K562 (cell line): ENCODE measurements at regions not wholly inside any gene's neighbourhood (a gene's known extent, or its start where the extent isn't known, plus 50 kb on each side); places are given as distances from the start of the nearest gene placed in this dataset.

Experiments
- ATAC-seq: fragments of 200-7000 bp; cut with Tn5 transposase; 3 replicates; pipeline ENCODE4 v1.9.1; 2020; ENCODE audit warnings: moderate library complexity
- BruUV-seq: library from RNA; stranded (reverse); fragments of 400-500 nt; replicated peaks from 2 replicates; lab custom pipeline; 2021; lab: Mats Ljungman, UMichigan
- CTCF ChIA-PET: fragments of 300-600 bp; formaldehyde crosslinking; extraction: SDS; loops from one replicate; lab custom pipeline; 2021; ENCODE audit warnings: low intra/inter-chr PET ratio; lab: Yijun Ruan, JAX
- POLR2A ChIA-PET: fragments of 300-600, 350-650 bp; sonication (Branson Sonifier 250); formaldehyde crosslinking; extraction: SDS; loops from one replicate; lab custom pipeline; 2021; ENCODE audit warnings: antibody characterized with exemption, inconsistent platforms; lab: Yijun Ruan, JAX
- DNase-seq, 4 experiments: peaks; one replicate each; pipeline versions ENCODE4 v3.0.0 to v3.0.0-alpha.2; 2011 to 2018; ENCODE audit warnings: low spot score in 3 of 4, mixed read lengths in 3 of 4; ENCODE audit errors: extremely low read depth in 1 of 4
- FAIRE-seq: peaks from 2 replicates; lab custom pipeline; 2011; peaks lifted over from hg19 to GRCh38; lab: Jason Lieb, UNC
- H2AFZ ChIP-seq: 2 replicates; pipeline ENCODE4 v1.6.0; 2011; ENCODE audit warnings: low read depth, low read length, control low read depth, inconsistent platforms
- H3K27ac ChIP-seq: fragments of 200-600 bp; 3 replicates; pipeline ENCODE4 v1.8.0; 2011; ENCODE audit warnings: low read depth, mild to moderate bottlenecking, control low read depth, inconsistent platforms, low read length, moderate library complexity, mixed read lengths; ENCODE audit errors: extremely low read depth
- H3K27me3 ChIP-seq, 2 experiments: fragments of 300-600 bp in 1 of 2; 2 replicates in 1 of 2; 3 replicates in 1 of 2; pipeline versions ENCODE4 v1.6.0 to v1.8.0; 2011; ENCODE audit warnings: inconsistent platforms in 2 of 2, low read length in 2 of 2, mild to moderate bottlenecking in 1 of 2, mixed read lengths in 1 of 2, moderate library complexity in 1 of 2; ENCODE audit not compliant: control insufficient read depth in 2 of 2, insufficient read depth in 2 of 2
- H3K36me3 ChIP-seq: fragments of 300-600 bp; 3 replicates; pipeline ENCODE4 v1.8.0; 2011; ENCODE audit warnings: mild to moderate bottlenecking, low read length, inconsistent platforms; ENCODE audit not compliant: control insufficient read depth, insufficient read depth
- H3K4me1 ChIP-seq, 2 experiments: fragments of 200-600 bp in 1 of 2; replicated peaks in 1 of 2; 2 replicates in 1 of 2; 3 replicates in 1 of 2; pipeline versions ENCODE4 v1.5.1 to v1.8.0; 2011; ENCODE audit warnings: inconsistent platforms in 2 of 2, low read length in 2 of 2, mild to moderate bottlenecking in 1 of 2, mixed read lengths in 1 of 2, moderate library complexity in 1 of 2; ENCODE audit not compliant: control insufficient read depth in 2 of 2, insufficient read depth in 2 of 2
- H3K4me2 ChIP-seq: 2 replicates; pipeline ENCODE4 v1.6.1; 2011; ENCODE audit warnings: low read length, control low read depth, inconsistent platforms, mixed read lengths; ENCODE audit not compliant: insufficient read depth
- H3K4me3 ChIP-seq: fragments of 200-600 bp; sonication (generic), shearing (Covaris generic); 2 replicates; pipeline ENCODE4 v1.5.1; 2016; ENCODE audit warnings: control low read depth, inconsistent platforms
- H3K79me2 ChIP-seq: fragments of 200-600 bp; 3 replicates; pipeline ENCODE4 v1.8.0; 2011; ENCODE audit warnings: low read length, inconsistent platforms; ENCODE audit not compliant: control insufficient read depth, insufficient read depth
- H3K9ac ChIP-seq, 2 experiments: 2 replicates each; pipeline versions ENCODE4 v1.6.0 to v1.6.1; 2011; ENCODE audit warnings: low read depth in 2 of 2, low read length in 2 of 2, control low read depth in 1 of 2, inconsistent platforms in 1 of 2, mild to moderate bottlenecking in 1 of 2, mixed read lengths in 1 of 2; ENCODE audit not compliant: insufficient read depth in 1 of 2
- H3K9me1 ChIP-seq: one replicate; pipeline ENCODE4 v1.6.0; 2011; ENCODE audit warnings: inconsistent platforms, mild to moderate bottlenecking, low read length, moderate library complexity; ENCODE audit not compliant: control insufficient read depth, insufficient read depth
- H3K9me3 ChIP-seq: replicated peaks from 2 replicates; pipeline ENCODE4 v1.5.1; 2011; ENCODE audit warnings: low read depth, low read length, inconsistent platforms; ENCODE audit not compliant: control insufficient read depth, insufficient read depth
- H4K20me1 ChIP-seq: replicated peaks from 2 replicates; pipeline ENCODE4 v1.6.1; 2011; ENCODE audit warnings: low read length, inconsistent platforms, mixed read lengths; ENCODE audit not compliant: control insufficient read depth, insufficient read depth
- FOXM1 ChIP-seq, 2 experiments: fragments of 450-650 bp in 1 of 2; sonication (generic) in 1 of 2; formaldehyde crosslinking in 1 of 2; IDR thresholded peaks; 2 replicates each; pipeline versions ENCODE4 v1.6.1 to v1.9.0; 2017 to 2022; ENCODE audit warnings: low read depth in 2 of 2, mild to moderate bottlenecking in 2 of 2, missing genetic modification reagents in 1 of 2, moderate library complexity in 1 of 2
- MAFK ChIP-seq: IDR thresholded peaks from 2 replicates; pipeline ENCODE4 v1.6.1; 2011; ENCODE audit warnings: low read length, improper control_type of control experiment
- SNRNP70 ChIP-seq: fragments of 200-400 bp; formaldehyde crosslinking; optimal IDR thresholded peaks from 2 replicates; pipeline ENCODE3; 2017; ENCODE audit warnings: low read depth, low read length
- ZNF24 ChIP-seq: fragments of 450-650 bp; IDR thresholded peaks from 2 replicates; pipeline ENCODE4 v1.6.1; 2016
- WGBS: fragments of 100-300 bp; shearing (Covaris generic); methylation state at CpG from one replicate; pipeline ENCODE4 v1.1.6; 2016; ENCODE audit warnings: low coverage, mixed read lengths; ENCODE audit not compliant: insufficient coverage; ENCODE audit errors: missing lambda C conversion rate; 5-methylcytosine and 5-hydroxymethylcytosine counted together
- in situ Hi-C: fragments of 300-500 bp; cut with MboI; formaldehyde crosslinking; loops from 4 replicates; pipeline ENCODE4 v1.15.0; 2018; ENCODE audit warnings: inconsistent platforms, mixed read lengths
- intact Hi-C: fragments of 100-400 bp; cut with micrococcal nuclease; formaldehyde crosslinking; loops from 2 replicates; pipeline ENCODE4 v1.14.2; 2022
- TF ChIP-seq, protein P1 (sequence below): sonication (generic); formaldehyde crosslinking; IDR thresholded peaks from 2 replicates; pipeline ENCODE4 v1.8.1; 2023; ENCODE audit warnings: mild to moderate bottlenecking, missing genetic modification reagents
- TF ChIP-seq, protein P2 (sequence below): fragments of 450-650 bp; formaldehyde crosslinking; conservative IDR thresholded peaks from 2 replicates; pipeline ENCODE4 v1.4.0; 2022; ENCODE audit warnings: mild to moderate bottlenecking, missing genetic modification characterization
- TF ChIP-seq, protein P3 (sequence below): IDR thresholded peaks from 2 replicates; pipeline ENCODE4 v1.6.1; 2016; ENCODE audit warnings: missing genetic modification characterization, missing compliant biosample characterization

DNA sequence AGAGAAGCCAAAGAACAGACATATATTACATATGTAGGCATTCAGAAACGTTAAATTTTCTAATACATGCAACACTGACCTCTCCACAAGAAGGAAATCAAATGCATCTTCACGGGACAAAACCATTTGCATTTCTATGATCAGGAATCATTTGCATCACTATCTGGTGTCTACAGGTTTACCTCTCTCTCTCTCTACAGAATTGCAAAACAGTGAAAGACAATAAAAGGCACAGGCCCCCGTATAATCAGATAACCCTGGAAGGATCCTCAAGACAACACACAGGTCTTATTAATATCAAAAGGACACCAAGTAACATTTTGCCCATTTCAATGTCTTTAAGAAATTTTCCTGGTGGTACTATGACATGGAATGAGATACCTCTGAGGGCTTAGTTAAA is 306.3 kb downstream of the GPAM start (continued):
- TF ChIP-seq, protein P1, sequence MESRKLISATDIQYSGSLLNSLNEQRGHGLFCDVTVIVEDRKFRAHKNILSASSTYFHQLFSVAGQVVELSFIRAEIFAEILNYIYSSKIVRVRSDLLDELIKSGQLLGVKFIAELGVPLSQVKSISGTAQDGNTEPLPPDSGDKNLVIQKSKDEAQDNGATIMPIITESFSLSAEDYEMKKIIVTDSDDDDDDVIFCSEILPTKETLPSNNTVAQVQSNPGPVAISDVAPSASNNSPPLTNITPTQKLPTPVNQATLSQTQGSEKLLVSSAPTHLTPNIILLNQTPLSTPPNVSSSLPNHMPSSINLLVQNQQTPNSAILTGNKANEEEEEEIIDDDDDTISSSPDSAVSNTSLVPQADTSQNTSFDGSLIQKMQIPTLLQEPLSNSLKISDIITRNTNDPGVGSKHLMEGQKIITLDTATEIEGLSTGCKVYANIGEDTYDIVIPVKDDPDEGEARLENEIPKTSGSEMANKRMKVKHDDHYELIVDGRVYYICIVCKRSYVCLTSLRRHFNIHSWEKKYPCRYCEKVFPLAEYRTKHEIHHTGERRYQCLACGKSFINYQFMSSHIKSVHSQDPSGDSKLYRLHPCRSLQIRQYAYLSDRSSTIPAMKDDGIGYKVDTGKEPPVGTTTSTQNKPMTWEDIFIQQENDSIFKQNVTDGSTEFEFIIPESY (CRISPR knock-in tag): no peak

DNA sequence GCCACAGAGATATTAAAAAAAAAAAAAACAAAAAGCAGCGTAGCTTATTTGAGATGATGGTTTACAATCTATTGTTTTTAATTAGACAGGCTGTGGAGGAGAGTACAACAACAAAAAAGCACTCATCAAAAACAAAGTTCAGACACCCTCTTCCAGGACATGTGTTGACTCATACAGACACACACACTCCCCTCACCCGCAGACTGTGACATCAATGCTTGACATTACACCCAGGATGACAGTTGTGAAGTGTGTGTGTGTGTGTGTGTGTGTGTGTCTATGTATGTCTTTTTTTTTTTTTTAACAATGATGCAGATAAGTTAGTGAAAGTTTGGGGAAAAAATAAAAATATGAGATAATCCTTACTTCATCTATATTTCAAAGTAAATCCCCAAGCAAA is 303.6 kb downstream of the GPAM start:
- TF ChIP-seq MAFK (no peak), ZNF24 (no peak), FOXM1 (IDR thresholded peaks at IDR 0.05; ENCODE audit: low read depth) (no peak), FOXM1 (CRISPR knock-in tag; IDR thresholded peaks at IDR 0.05; ENCODE audit: low read depth) (no peak), SNRNP70 (no peak)
- TF ChIP-seq, protein P2, sequence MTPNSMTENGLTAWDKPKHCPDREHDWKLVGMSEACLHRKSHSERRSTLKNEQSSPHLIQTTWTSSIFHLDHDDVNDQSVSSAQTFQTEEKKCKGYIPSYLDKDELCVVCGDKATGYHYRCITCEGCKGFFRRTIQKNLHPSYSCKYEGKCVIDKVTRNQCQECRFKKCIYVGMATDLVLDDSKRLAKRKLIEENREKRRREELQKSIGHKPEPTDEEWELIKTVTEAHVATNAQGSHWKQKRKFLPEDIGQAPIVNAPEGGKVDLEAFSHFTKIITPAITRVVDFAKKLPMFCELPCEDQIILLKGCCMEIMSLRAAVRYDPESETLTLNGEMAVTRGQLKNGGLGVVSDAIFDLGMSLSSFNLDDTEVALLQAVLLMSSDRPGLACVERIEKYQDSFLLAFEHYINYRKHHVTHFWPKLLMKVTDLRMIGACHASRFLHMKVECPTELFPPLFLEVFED (CRISPR knock-in tag): no peak
- TF ChIP-seq, protein P3, sequence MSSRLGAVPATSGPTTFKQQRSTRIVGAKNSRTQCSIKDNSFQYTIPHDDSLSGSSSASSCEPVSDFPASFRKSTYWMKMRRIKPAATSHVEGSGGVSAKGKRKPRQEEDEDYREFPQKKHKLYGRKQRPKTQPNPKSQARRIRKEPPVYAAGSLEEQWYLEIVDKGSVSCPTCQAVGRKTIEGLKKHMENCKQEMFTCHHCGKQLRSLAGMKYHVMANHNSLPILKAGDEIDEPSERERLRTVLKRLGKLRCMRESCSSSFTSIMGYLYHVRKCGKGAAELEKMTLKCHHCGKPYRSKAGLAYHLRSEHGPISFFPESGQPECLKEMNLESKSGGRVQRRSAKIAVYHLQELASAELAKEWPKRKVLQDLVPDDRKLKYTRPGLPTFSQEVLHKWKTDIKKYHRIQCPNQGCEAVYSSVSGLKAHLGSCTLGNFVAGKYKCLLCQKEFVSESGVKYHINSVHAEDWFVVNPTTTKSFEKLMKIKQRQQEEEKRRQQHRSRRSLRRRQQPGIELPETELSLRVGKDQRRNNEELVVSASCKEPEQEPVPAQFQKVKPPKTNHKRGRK: no peak
- TF ChIP-seq, all 486 proteins: peak for 0
- ChIA-PET POLR2A (no interaction called here), CTCF (no interaction called here)
- Histone ChIP-seq H4K20me1 (no peaks in the 10 kb centered on the region), H3K27me3 (no peaks in the 10 kb centered on the region), H3K79me2 (no peaks in the 10 kb centered on the region), H3K4me1 (no peaks in the 10 kb centered on the region), H3K4me2 (no peak overlapping the region), H3K4me3 (no peak overlapping the region), H3K36me3 (no peaks in the 10 kb centered on the region), H3K9ac (no peak overlapping the region), H3K9me3 (no peaks in the 10 kb centered on the region), H3K9me1 (no peaks in the 10 kb centered on the region), H3K27ac (no peak overlapping the region), H2AFZ (no peak overlapping the region)
- intact Hi-C loops (no loop called here), in situ Hi-C loops (no loop called here)
- ATAC-seq (no peak), DNase-seq (no peak), FAIRE-seq (no peak)
- WGBS: 0% methylated on average over 1 of the region's 2 CpGs
- no TSS peak for BruUV-seq
